Fibroblast of pulmonary artery (primary cell): ENCODE measurements at regions not wholly inside any gene's neighbourhood (a gene's known extent, or its start where the extent isn't known, plus 50 kb on each side); places are given as distances from the start of the nearest gene placed in this dataset.
"Not testable (repeated sequence)": the region's sequence is repeated elsewhere in the genome, so short reads cannot be mapped to it uniquely, and the experiment has no call there.

Experiments
- DNase-seq: peaks from one replicate; pipeline ENCODE4 v3.0.0-alpha.2; 2010; ENCODE audit warnings: low read depth
- H3K4me3 ChIP-seq: replicated peaks from 2 replicates; pipeline ENCODE4 v1.5.1; 2011; ENCODE audit warnings: low read depth, mild to moderate bottlenecking, control low read depth, low read length, moderate library complexity
- TF ChIP-seq, protein P1 (sequence below): IDR thresholded peaks from 2 replicates; pipeline ENCODE4 v1.5.1; 2011; ENCODE audit warnings: mild to moderate bottlenecking, control low read depth, low read length, inconsistent platforms; ENCODE audit errors: missing control alignments

DNA sequence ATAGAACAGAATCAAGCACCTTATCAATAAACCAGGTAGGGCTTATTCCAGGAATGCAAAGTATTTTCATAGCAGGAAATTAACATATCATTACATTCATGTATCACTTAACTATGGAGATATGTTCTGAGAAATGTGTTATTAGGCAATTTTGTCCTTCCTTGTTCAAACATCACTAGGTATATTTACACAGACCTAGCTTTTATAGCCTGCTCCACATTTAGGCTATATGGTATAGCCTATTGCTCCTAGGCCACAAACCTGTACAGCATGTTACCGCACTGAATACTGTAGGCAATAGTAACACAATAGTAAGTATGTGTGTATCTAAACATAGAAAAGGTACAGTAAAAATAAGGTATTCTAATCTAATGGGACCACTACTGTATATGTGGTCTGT lies 82.8 kb upstream of the KCTD1 start:
- TF ChIP-seq, protein P1, sequence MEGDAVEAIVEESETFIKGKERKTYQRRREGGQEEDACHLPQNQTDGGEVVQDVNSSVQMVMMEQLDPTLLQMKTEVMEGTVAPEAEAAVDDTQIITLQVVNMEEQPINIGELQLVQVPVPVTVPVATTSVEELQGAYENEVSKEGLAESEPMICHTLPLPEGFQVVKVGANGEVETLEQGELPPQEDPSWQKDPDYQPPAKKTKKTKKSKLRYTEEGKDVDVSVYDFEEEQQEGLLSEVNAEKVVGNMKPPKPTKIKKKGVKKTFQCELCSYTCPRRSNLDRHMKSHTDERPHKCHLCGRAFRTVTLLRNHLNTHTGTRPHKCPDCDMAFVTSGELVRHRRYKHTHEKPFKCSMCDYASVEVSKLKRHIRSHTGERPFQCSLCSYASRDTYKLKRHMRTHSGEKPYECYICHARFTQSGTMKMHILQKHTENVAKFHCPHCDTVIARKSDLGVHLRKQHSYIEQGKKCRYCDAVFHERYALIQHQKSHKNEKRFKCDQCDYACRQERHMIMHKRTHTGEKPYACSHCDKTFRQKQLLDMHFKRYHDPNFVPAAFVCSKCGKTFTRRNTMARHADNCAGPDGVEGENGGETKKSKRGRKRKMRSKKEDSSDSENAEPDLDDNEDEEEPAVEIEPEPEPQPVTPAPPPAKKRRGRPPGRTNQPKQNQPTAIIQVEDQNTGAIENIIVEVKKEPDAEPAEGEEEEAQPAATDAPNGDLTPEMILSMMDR = no peak
- no peak overlapping the region for H3K4me3 ChIP-seq
- no peak for DNase-seq

DNA sequence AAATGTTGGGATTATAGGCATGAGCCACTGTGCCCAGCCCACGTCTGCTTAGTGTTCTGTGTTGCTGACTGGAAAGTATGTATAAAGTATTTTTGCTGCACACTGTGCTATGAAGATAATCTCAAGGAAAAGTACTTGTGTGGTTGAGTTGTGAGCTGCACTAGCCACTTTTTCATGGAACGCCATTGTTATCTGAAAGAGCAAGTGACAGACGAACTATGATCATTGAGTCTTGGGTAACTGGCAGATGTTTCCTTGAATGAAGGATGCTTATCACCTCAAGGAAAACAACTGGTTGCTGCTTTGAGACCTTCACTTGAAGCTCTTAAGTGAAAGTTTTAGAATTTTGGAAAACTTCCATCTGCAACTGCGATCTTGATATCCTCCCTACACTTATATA lies 82.2 kb upstream of the KCTD1 start:
- H3K4me3 ChIP-seq = no peak overlapping the region
- DNase-seq = no peak
- TF ChIP-seq, protein P1 = no peak

DNA sequence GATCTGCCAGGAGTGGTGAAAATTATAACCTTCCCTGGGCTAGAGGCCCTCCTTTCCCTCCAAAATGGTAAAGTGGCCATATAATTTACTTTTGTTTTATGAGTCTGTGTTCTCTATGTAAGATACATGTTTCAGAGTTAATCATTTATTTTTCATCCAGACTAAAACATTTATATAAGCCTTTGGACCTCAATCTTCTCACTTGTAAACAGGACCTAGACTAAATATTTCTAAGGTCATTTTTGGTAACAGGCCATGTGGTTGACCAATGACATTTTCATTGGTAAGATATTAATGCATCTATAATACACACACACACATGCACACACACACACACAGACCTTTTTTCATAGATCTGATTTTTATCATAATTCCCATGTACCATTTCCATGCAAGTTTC lies 79.7 kb upstream of the KCTD1 start:
- H3K4me3 ChIP-seq = no peak overlapping the region
- TF ChIP-seq, protein P1 = no peak
- no peak for DNase-seq

DNA sequence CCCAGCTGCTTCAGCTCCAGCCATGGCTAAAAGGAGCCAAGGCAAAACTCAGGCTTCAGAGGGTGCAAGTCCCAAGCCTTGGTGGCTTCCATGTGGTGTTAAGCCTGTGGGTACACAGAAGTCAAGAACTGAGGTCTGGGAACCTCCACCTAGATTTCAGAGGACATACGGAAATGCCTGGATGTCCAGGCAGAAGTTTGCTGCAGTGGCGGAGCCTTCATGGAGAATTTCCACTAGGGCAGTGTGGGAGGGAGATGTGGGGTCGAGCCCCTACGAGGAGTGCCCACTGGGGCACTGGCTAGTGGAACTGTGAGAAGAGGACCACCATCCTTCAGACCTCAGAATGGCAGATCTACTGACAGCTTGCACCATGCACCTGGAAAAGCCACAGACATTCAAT lies 76.1 kb upstream of the KCTD1 start:
- H3K4me3 ChIP-seq = no peak overlapping the region
- TF ChIP-seq, protein P1 = no peak
- no peak for DNase-seq

DNA sequence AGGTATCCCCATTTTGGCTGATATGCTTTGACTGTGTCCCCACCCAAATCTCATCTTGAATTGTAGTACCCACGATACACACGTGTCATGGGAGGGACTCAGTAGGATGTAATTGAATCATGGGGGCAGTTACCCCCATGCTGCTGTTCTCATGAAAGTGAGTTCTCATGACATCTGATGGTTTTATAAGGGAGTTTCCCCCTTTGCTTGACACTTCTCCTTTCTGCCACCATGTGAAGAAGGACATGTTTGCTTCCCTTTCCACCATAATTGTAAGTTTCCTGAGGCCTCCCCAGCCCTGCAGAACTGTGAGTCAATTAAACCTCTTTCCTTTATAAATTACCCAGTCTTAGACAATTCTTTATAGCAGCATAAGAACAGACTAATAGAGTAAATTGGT lies 75.0 kb upstream of the KCTD1 start:
- DNase-seq, H3K4me3 ChIP-seq: not testable (repeated sequence)

DNA sequence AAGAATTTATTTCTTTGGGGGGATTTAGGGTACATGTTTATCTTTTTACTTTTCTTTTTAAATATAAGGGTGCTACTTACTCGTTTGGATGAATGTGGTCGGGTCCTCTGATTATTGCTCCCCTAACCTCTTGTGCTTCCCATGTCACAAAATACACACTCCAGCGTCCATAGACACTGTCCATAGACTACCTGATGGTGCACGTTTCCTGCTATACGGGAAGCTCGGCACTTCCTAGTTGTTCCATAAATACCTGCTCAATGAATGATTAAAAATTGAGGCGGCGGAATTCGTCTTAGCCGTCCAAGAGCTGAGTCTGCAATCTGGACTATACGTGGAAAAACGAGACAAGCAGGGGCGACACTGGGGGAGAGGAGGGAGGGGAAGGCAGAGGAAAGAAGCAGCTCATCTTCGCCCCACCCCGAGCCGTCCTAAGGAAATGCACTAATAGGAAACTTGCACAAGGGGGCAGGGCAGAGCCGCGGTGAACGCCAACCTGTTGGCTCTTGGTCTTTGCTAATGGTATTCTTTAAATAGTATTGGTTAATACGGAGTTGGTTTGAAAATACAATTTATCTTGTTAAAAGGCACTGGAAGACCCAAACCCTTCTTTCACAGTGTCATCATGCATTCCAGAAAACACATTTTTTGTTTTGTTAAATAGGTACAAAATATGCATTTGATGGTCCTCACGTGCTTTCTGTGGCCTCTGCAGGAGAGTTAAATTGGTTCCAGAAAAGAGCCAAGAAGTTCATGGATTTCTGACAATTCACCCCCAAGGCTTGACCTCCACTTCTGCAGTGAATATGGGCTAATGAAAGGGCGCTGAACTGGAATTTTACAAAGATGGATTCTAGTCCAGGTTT lies 73.0 kb upstream of the KCTD1 start:
- H3K4me3 ChIP-seq = no peak overlapping the region
- TF ChIP-seq, protein P1 = peak; percentile 57
- DNase-seq = peak; percentile 47

DNA sequence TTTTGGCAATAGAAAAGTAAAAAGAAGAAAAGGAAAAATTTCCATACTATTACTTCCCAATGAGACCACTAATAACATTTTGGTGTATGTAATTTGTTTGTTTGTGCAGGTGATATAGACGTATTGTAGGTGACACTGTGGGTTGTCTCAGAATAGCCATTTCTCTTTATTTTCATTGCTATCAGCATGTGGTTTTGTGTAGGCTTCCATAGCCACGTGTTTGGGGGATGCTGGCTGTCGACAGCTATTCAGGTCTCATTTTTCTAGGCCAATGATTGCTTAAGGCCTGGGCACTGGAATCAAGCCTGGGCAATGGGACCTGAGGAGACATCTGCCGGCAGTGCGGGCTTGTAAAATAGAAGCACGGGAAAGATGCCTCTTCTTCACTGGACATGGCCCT lies 71.0 kb upstream of the KCTD1 start:
- no peak for DNase-seq
- TF ChIP-seq, protein P1 = no peak

More for the DNA sequence above, 71.0 kb upstream of the KCTD1 start:
- no peak overlapping the region for H3K4me3 ChIP-seq
